Jurkat, Clone E6-1 (cell line): ENCODE measurements at regions not wholly inside any gene's neighbourhood (a gene's known extent, or its start where the extent isn't known, plus 50 kb on each side); places are given as distances from the start of the nearest gene placed in this dataset.
"Not testable (repeated sequence)": the region's sequence is repeated elsewhere in the genome, so short reads cannot be mapped to it uniquely, and the experiment has no call there.

ENCODE experiments used
- DNase-seq: peaks from one replicate; pipeline ENCODE4 v3.0.0-alpha.2; 2011; ENCODE audit warnings: low read depth, low spot score
- H3K4me3 ChIP-seq: 2 replicates; pipeline ENCODE4 v1.5.1; 2011; ENCODE audit warnings: mild to moderate bottlenecking, low read length, control low read depth, moderate library complexity

DNA sequence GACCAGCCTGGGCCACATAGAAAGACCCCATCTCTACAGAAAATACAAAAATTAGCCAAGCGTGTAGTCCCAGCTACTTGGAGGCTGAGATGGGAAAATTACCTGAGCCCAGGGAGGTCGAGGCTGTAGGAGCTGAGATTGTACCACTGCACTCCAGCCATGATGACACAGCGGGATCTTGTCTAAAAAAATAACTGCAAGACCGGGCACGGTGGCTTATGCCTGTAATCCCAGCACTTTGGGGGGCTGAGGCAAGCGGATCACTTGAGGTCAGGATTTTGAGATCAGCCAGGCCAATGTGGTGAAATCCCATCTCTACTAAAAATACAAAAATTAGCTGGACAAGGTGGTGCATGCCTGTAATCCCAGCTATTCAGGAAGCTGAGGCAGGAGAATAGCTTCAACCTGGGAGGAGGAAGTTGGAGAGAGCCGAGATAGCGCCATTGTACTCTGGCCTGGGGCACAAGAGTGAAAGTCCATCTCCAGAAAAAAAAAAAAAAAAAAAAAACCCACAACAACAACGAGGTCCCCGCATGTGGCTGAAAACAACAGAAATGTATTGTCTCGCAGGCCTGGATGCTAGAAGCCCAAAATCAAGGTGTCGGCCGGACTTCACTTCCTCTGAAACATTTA lies 50.7 kb upstream of the DEFB108B start:
- not testable (repeated sequence) for H3K4me3 ChIP-seq, DNase-seq

DNA sequence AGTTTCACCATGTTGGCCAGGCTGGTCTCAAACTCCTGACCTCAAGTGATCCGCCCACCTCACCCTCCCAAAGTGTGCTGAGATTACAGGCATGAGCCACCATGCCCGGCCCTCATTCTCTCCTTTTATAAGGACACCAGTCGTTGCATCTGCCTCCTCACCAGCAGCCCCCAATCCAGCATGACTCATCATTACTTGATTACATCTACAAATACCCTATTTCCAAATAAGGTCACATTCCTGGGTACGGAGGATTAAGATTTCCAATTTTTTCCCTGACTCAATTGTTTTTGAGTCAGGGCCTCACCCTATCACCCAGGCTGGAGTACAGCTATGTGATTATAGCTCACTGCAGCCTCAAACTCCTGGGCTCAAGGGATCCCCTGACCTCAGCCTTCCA lies 49.8 kb upstream of the DEFB108B start:
- DNase-seq, H3K4me3 ChIP-seq: not testable (repeated sequence)
